GM19468 (cell line): ENCODE measurements at regions not wholly inside any gene's neighbourhood (a gene's known extent, or its start where the extent isn't known, plus 50 kb on each side); places are given as distances from the start of the nearest gene placed in this dataset.
"Not testable (repeated sequence)": the region's sequence is repeated elsewhere in the genome, so short reads cannot be mapped to it uniquely, and the experiment has no call there.

Experiments used
- ATAC-seq: cut with Tn5 transposase; IDR thresholded peaks from one replicate; pipeline ENCODE4 v1.9.1; 2021; ENCODE audit warnings: mild to moderate bottlenecking, moderate library complexity, moderate number of reproducible peaks; ENCODE audit not compliant: unreplicated experiment; ENCODE audit errors: extremely low read depth

GRCh38 chr10:16231176-16231575 is 205.6 kb upstream of the PTER start:
- no peak for ATAC-seq

GRCh38 chr10:16231734-16232435 is 204.9 kb upstream of the PTER start:
- no peak for ATAC-seq

GRCh38 chr10:16232441-16232840 is 204.4 kb upstream of the PTER start:
- no peak for ATAC-seq

- ATAC-seq: no peak
Measured at GRCh38 chr10:16234916-16235315, 201.9 kb upstream of the PTER start.

- no peak for ATAC-seq
Measured at GRCh38 chr10:16242446-16242845, 194.4 kb upstream of the PTER start.

GRCh38 chr10:16242859-16243613 is 193.8 kb upstream of the PTER start:
- no peak for ATAC-seq

GRCh38 chr10:16250136-16250535 is 186.7 kb upstream of the PTER start:
- not testable (repeated sequence) for ATAC-seq

- ATAC-seq: no peak
Measured at GRCh38 chr10:16256336-16256735, 180.5 kb upstream of the PTER start.

GRCh38 chr10:16258291-16259040 is 178.3 kb upstream of the PTER start:
- no peak for ATAC-seq

GRCh38 chr10:16259726-16260125 is 177.1 kb upstream of the PTER start:
- no peak for ATAC-seq

- no peak for ATAC-seq
Measured at GRCh38 chr10:16260388-16260787, 176.4 kb upstream of the PTER start.

GRCh38 chr10:16271571-16271970 is 165.2 kb upstream of the PTER start:
- ATAC-seq: no peak

- ATAC-seq: no peak
Measured at GRCh38 chr10:16274911-16275310, 161.9 kb upstream of the PTER start.

- ATAC-seq: no peak
Measured at GRCh38 chr10:16280595-16280994, 156.2 kb upstream of the PTER start.

- ATAC-seq: no peak
Measured at GRCh38 chr10:16292366-16292765, 144.4 kb upstream of the PTER start.

GRCh38 chr10:16297069-16297468 is 139.7 kb upstream of the PTER start:
- no peak for ATAC-seq

GRCh38 chr10:16297642-16298041 is 139.2 kb upstream of the PTER start:
- no peak for ATAC-seq

GRCh38 chr10:16304311-16304710 is 132.5 kb upstream of the PTER start:
- no peak for ATAC-seq

- ATAC-seq: no peak
Measured at GRCh38 chr10:16310440-16310839, 126.4 kb upstream of the PTER start.

- ATAC-seq: no peak
Measured at GRCh38 chr10:16314259-16314658, 122.6 kb upstream of the PTER start.

GRCh38 chr10:16316733-16317390 is 119.9 kb upstream of the PTER start:
- ATAC-seq: no peak
